HCT116 (cell line): ENCODE measurements at regions not wholly inside any gene's neighbourhood (a gene's known extent, or its start where the extent isn't known, plus 50 kb on each side); places are given as distances from the start of the nearest gene placed in this dataset.

Experiments
- ATAC-seq: fragments of 200-7000 bp; cut with Tn5 transposase; 2 replicates; pipeline ENCODE4 v1.9.1; 2020; ENCODE audit warnings: mild to moderate bottlenecking, moderate library complexity
- BruUV-seq: library from RNA; stranded (reverse); fragments of 400-500 nt; replicated peaks from 2 replicates; lab custom pipeline; 2021; lab: Mats Ljungman, UMichigan
- CTCF ChIA-PET: fragments of 300-600 bp; sonication (Branson Sonifier 250); formaldehyde crosslinking; loops from one replicate; lab custom pipeline; 2021; ENCODE audit warnings: antibody characterized with exemption; lab: Charles Lee
- POLR2A ChIA-PET: fragments of 300-600, 350-600 bp; sonication (Branson Sonifier 250); formaldehyde crosslinking; loops from one replicate; lab custom pipeline; 2021; ENCODE audit warnings: antibody characterized with exemption; lab: Charles Lee
- RAD21 ChIA-PET, 2 experiments: fragments of 300-600 bp; sonication (Branson Sonifier 250); formaldehyde crosslinking; loops; one replicate each; lab custom pipeline; 2023; ENCODE audit warnings: low total read pairs in 2 of 2; ENCODE audit not compliant: uncharacterized antibody in 2 of 2, unreplicated experiment in 2 of 2, low non-redundant PET in 1 of 2; lab: Charles Lee
- DNase-seq: peaks from one replicate; pipeline ENCODE4 v3.0.0-alpha.2; 2010; ENCODE audit warnings: low read depth, low spot score
- H2AFZ ChIP-seq: fragments of 200-600 bp; shearing (Covaris generic), sonication (generic); 2 replicates; pipeline ENCODE4 v1.6.1; 2017; ENCODE audit warnings: low read depth, mixed run types, mixed read lengths, antibody characterized with exemption, low read length; ENCODE audit not compliant: poor library complexity, severe bottlenecking
- H3K27ac ChIP-seq: 2 replicates; pipeline ENCODE4 v1.5.1; 2012; ENCODE audit warnings: low read depth, low read length
- H3K27me3 ChIP-seq: fragments of 200-600 bp; sonication (generic); 2 replicates; pipeline ENCODE4 v1.6.1; 2016; ENCODE audit warnings: mixed run types, low read length, mixed read lengths; ENCODE audit not compliant: insufficient read depth
- H3K36me3 ChIP-seq, 2 experiments: fragments of 200-500 bp in 1 of 2; fragments of 200-600 bp in 1 of 2; sonication (Bioruptor generic) in 1 of 2; sonication (generic) in 1 of 2; 2 replicates each; pipeline versions ENCODE4 v1.5.1 to v1.6.1; 2014 to 2016; ENCODE audit warnings: low read length in 2 of 2, inconsistent platforms in 1 of 2, mixed read lengths in 1 of 2, mixed run types in 1 of 2; ENCODE audit not compliant: insufficient read depth in 2 of 2, control insufficient read depth in 1 of 2
- H3K4me1 ChIP-seq, 2 experiments: fragments of 200-600 bp in 1 of 2; sonication (generic) in 1 of 2; 2 replicates each; pipeline versions ENCODE4 v1.5.1 to v1.6.1; 2012 to 2017; ENCODE audit warnings: low read length in 2 of 2, inconsistent platforms in 1 of 2, mild to moderate bottlenecking in 1 of 2, mixed read lengths in 1 of 2, mixed run types in 1 of 2, moderate library complexity in 1 of 2; ENCODE audit not compliant: insufficient read depth in 2 of 2, control insufficient read depth in 1 of 2
- H3K4me2 ChIP-seq: fragments of 200-600 bp; sonication (generic); 2 replicates; pipeline ENCODE4 v1.6.1; 2017; ENCODE audit warnings: mixed run types, low read length, mixed read lengths
- H3K4me3 ChIP-seq, 2 experiments: fragments of 200-600 bp in 1 of 2; sonication (generic) in 1 of 2; replicated peaks in 1 of 2; 2 replicates each; pipeline ENCODE4 v1.5.1; 2011 to 2016; ENCODE audit warnings: low read length in 2 of 2, control low read depth in 1 of 2, low read depth in 1 of 2, mild to moderate bottlenecking in 1 of 2, mixed read lengths in 1 of 2, mixed run types in 1 of 2
- H3K79me2 ChIP-seq: fragments of 200-600 bp; sonication (generic); 2 replicates; pipeline ENCODE4 v1.6.1; 2017; ENCODE audit warnings: mild to moderate bottlenecking, mixed run types, low read length, moderate library complexity, mixed read lengths; ENCODE audit not compliant: insufficient read depth
- H3K9ac ChIP-seq: fragments of 200-600 bp; sonication (generic); 2 replicates; pipeline ENCODE4 v1.6.1; 2016; ENCODE audit warnings: low read length, mixed read lengths
- H3K9me2 ChIP-seq: fragments of 200-600 bp; sonication (generic), shearing (Covaris generic); 2 replicates; pipeline ENCODE4 v1.6.1; 2017; ENCODE audit warnings: mixed run types, mild to moderate bottlenecking, moderate library complexity; ENCODE audit not compliant: insufficient read depth
- H3K9me3 ChIP-seq, 2 experiments: fragments of 200-500 bp in 1 of 2; fragments of 200-600 bp in 1 of 2; sonication (Bioruptor generic) in 1 of 2; sonication (generic) in 1 of 2; 2 replicates each; pipeline ENCODE4 v1.6.1; 2014 to 2017; ENCODE audit warnings: low read length in 2 of 2, mixed read lengths in 2 of 2, inconsistent platforms in 1 of 2, low read depth in 1 of 2, mild to moderate bottlenecking in 1 of 2, mixed run types in 1 of 2, moderate library complexity in 1 of 2; ENCODE audit not compliant: control insufficient read depth in 1 of 2, insufficient read depth in 1 of 2
- H4K20me1 ChIP-seq: fragments of 200-600 bp; sonication (generic), shearing (Covaris generic); 2 replicates; pipeline ENCODE4 v1.6.1; 2017; ENCODE audit warnings: mixed run types, mild to moderate bottlenecking, moderate library complexity; ENCODE audit not compliant: insufficient read depth
- ELF1 ChIP-seq: IDR thresholded peaks from 2 replicates; pipeline ENCODE4 v1.6.1; 2012; ENCODE audit warnings: low read depth, borderline replicate concordance
- JUND ChIP-seq: IDR thresholded peaks from 2 replicates; pipeline ENCODE4 v1.6.1; 2012
- MAX ChIP-seq: IDR thresholded peaks from 2 replicates; pipeline ENCODE4 v1.6.1; 2012
- REST ChIP-seq: IDR thresholded peaks from 2 replicates; pipeline ENCODE4 v1.6.1; 2012; ENCODE audit warnings: low read depth
- SRF ChIP-seq: IDR thresholded peaks from 2 replicates; pipeline ENCODE4 v1.6.1; 2012; ENCODE audit warnings: low read depth
- ZFX ChIP-seq: fragments of 450-650 bp; IDR thresholded peaks from 2 replicates; pipeline ENCODE4 v1.6.1; 2017
- ZNF274 ChIP-seq: fragments of 200-500 bp; sonication (Bioruptor generic); IDR thresholded peaks from 2 replicates; pipeline ENCODE4 v1.6.1; 2014; ENCODE audit warnings: mild to moderate bottlenecking, low read depth, low read length, inconsistent platforms
- intact Hi-C: fragments of 100-400 bp; cut with micrococcal nuclease; formaldehyde crosslinking; loops from 2 replicates; pipeline ENCODE4 v1.10.0; 2022

- CTCF ChIA-PET = no interaction called here
- H2AFZ ChIP-seq = no peak overlapping the region
- no peak for ATAC-seq
- intact Hi-C loops = no loop called here
- H3K27ac ChIP-seq = no peak overlapping the region
- no peaks in the 10 kb centered on the region for H3K27me3 ChIP-seq
- no peaks in the 10 kb centered on the region for H3K79me2 ChIP-seq
- TF ChIP-seq ZNF274 = no peak
- TF ChIP-seq MAX = no peak
- no peak for TF ChIP-seq ELF1
- TF ChIP-seq ZFX = no peak
- TF ChIP-seq, all 23 proteins: peak for 0
- Histone ChIP-seq H3K4me1 (no peaks in the 10 kb centered on the region), H4K20me1 (no peaks in the 10 kb centered on the region), H3K9ac (no peak overlapping the region), H3K36me3 (no peaks in the 10 kb centered on the region), H3K4me3 (no peak overlapping the region), H3K4me2 (no peak overlapping the region), H3K9me2 (no peaks in the 10 kb centered on the region), H3K9me3 (no peaks in the 10 kb centered on the region)
- ChIA-PET POLR2A (no interaction called here), RAD21 (no interaction called here)
- BruUV-seq = no TSS peak
- DNase-seq = no peak
These were observed 787.8 kb downstream of the NLGN4Y start for GRCh38 chrY:15312166-15312565.

- intact Hi-C loops = no loop called here
- no peak overlapping the region for H2AFZ ChIP-seq
- no peak overlapping the region for H3K9ac ChIP-seq
- H3K4me1 ChIP-seq = no peaks in the 10 kb centered on the region
- TF ChIP-seq SRF (no peak), MAX (no peak), ZNF274 (no peak), REST (no peak), JUND (no peak)
- no peaks in the 10 kb centered on the region for H4K20me1 ChIP-seq
- H3K27ac ChIP-seq = no peak overlapping the region
- CTCF ChIA-PET = no interaction called here
- no peaks in the 10 kb centered on the region for H3K36me3 ChIP-seq
- H3K27me3 ChIP-seq = no peaks in the 10 kb centered on the region
- RAD21 ChIA-PET = no interaction called here
- no peak for DNase-seq
- no peak overlapping the region for H3K4me2 ChIP-seq
- no peaks in the 10 kb centered on the region for H3K9me3 ChIP-seq
- no peaks in the 10 kb centered on the region for H3K9me2 ChIP-seq
- no TSS peak for BruUV-seq
- ATAC-seq = no peak
- H3K4me3 ChIP-seq = no peak overlapping the region
- no peaks in the 10 kb centered on the region for H3K79me2 ChIP-seq
- POLR2A ChIA-PET = no interaction called here
These were observed 799.9 kb downstream of the NLGN4Y start for GRCh38 chrY:15324189-15324588.
